Renal cortical epithelial cell (primary cell): ENCODE measurements at regions not wholly inside any gene's neighbourhood (a gene's known extent, or its start where the extent isn't known, plus 50 kb on each side); places are given as distances from the start of the nearest gene placed in this dataset.
A peak's percentile ranks its signal among the peaks of the same experiment; 100 is the strongest.
"Not testable (repeated sequence)": the region's sequence is repeated elsewhere in the genome, so short reads cannot be mapped to it uniquely, and the experiment has no call there.

Experiments
- DNase-seq: peaks from one replicate; pipeline ENCODE4 v3.0.0-alpha.2; 2011; ENCODE audit warnings: low read depth

DNA sequence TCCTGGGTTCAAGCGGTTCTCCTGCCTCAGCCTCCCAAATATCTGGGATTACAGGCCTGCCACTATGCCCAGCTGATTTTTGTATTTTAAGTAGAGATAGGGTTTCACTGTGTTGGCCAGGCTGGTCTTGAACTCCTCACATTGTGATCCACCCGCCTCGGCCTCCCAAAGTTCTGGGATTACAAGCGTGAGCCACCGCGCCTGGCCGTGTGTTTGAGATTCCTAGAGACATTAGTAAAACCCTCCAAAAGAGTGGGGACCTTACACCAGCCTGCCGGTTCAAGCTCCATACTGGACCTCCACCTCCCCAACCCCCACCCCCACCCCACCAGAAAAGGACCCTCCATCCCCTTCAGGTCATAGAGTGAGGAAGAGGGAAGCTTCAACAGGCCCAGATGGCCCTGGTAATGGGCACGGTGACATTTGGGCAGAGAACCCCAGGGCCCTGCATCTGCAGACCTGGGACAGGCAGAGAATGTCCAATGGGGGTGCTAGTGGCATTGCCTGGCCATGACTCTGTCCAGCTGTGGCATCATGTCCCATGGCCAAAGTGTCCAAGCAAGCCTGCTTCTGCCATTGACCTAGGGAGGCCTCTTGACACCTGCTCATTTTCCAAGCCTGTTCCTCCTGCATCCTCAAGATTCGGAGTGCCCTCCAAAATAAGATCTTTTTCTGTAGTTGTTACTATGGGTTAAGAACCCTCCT, 108.9 kb upstream of the KLF13 start:
- DNase-seq = no peak

DNA sequence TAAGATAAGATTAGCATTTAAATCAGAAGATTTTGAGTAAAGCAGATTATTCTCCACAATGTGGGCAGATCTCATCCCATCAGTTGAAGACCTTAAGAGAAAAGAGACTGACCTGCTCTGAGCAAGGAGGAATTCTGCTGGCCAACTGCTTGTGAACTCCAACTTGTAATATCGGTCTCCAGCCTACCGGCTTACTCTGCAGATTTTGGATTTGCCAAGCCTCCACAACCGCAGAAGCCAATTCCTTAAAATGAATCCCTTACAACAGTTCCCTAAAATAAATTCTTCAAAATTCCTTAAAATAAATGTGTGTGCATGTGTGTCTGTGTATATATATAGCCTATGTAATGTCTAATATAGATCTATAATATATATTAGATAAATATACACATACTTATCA, 107.4 kb upstream of the KLF13 start:
- no peak for DNase-seq

- DNase-seq = no peak
Observed at GRCh38 chr15:31221936-31222515, 104.6 kb upstream of the KLF13 start.

DNA sequence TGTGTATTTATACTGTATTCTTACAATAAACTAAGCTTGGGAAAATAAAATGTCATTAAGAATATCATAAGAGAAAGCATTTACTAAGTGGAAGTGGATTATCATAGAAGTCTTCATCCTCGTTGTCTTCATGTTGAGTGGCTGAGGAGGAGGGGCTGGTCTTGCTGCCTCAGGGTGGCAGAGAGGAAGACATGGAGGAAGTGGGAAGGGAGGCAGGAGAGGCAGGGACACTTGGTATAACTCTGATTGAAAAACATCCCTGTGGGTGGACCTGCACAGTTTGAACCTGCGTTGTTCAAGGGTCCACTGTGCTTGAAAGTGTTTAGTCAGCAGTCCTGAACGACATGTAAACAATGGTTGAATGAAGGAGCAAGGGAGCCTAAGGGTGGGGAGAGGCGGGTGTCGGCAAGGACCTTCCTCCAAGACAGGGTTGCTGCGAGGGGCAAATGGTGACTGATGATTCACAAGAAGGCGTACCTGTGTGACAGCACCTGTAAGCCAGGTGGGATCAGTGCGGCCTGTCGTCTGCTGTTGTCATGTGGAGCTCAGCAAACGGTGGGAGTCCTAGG, 103.8 kb upstream of the KLF13 start:
- no peak for DNase-seq

DNA sequence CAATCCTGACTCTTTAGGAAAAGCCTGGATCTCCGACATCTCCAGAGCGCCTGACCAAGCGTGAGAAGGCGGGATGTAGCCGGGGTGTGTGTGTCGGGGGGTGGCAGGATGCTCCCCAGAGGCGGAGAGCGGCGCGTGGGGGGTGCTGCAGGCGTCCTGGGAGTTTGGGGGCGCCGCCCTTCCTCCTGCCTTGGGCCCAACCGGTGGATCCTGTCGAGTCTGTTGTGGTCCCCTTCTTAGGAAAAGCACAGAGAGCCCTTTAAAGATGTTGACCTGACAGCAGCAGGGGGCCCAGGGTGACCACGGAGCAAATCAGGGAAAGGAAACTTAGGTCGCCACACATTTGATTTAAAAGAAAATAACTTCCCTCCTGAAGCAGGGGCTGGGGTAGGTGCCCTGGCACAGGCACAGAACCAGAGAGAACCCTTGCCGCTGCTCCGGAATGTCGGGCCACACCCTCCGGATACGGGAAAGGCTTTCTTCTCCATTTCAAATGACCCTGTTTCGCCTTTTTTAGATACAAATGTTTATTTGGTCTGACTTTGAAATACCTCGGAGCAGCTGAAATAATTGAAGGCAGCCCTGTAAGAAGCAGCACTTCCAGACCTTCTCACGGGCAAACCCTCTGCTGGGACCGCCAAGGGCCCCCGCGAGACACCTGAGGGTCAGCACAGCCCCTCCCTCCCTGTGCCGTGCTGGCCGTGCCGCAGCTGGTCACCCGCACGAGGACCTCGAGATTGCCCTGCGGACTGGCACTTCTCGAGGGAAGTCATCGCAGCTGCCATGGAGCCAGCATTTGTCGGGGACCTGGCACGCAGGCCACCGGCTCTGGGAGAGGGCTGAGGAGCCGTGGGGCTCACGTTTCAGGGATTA, 102.9 kb upstream of the KLF13 start:
- DNase-seq = no peak

- DNase-seq = not testable (repeated sequence)
Observed at GRCh38 chr15:31224661-31225060, 102.0 kb upstream of the KLF13 start.

GRCh38 chr15:31225356-31225955, 101.2 kb upstream of the KLF13 start:
- DNase-seq = no peak

- no peak for DNase-seq
Observed at GRCh38 chr15:31226021-31226420, 100.6 kb upstream of the KLF13 start.

GRCh38 chr15:31227235-31227634, 99.4 kb upstream of the KLF13 start:
- DNase-seq = no peak

GRCh38 chr15:31228011-31228484, 98.6 kb upstream of the KLF13 start:
- DNase-seq = no peak

DNA sequence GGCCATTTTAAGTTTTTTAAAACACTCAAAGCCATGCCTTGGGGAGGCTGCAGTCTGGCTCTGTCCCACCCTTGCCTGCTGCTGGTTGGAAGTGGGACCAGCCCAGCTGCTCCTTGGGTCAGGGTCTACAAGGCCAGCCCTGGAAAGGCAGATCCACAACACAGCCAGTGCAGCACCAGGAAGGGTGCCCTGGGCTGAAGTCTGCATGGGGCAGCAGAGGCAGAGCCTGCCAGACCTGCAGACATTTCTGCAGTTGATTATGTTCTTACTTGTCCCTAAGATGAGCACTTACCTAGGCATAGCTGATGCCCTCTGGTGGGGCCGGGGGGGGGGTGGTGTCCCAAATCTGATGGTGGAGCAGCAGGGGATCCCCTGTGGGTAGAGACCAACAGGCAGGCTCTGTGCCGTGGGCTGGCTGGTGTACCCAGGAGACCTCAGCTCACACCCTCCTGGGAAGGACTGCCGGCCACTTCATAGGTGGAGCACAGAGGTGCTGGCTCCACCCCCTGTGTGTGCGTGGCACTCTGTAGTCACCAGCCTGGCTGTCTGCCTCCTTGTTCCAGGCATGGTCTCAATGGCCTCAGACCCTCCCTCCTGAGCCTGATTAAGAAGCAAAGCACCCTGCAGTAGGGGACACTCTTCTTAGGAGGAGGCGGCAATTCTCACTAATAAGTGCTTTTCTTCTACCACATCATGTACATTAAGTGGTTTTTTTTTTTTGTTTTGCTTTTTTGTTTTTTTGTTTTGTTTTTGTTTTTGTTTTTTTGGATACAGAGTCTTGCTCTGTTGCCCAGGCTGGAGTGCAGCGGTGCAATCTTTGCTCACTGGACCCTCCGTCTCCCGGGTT, 97.4 kb upstream of the KLF13 start:
- peak; percentile 22 for DNase-seq

GRCh38 chr15:31230630-31231485, 95.8 kb upstream of the KLF13 start:
- peak; percentile 51 for DNase-seq

DNA sequence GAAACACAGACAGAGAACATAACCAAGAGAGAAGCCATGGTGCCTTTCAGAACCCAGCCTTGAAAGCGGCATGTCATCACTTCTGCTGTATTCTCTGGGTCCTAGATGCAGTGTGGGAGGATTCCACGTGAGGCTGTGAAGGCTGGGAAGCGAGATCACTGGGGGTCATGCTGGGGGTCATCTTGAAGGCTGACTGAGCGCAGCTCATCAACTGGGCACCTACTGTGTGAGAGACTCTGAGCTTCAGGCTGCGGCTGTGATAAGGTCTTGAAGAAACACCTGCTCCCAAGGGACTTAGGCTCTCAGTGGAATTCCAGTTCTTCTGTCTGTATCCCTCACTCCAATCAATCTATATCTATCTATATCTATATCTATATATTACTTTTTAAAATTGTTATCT, 91.8 kb upstream of the KLF13 start:
- DNase-seq = no peak

DNA sequence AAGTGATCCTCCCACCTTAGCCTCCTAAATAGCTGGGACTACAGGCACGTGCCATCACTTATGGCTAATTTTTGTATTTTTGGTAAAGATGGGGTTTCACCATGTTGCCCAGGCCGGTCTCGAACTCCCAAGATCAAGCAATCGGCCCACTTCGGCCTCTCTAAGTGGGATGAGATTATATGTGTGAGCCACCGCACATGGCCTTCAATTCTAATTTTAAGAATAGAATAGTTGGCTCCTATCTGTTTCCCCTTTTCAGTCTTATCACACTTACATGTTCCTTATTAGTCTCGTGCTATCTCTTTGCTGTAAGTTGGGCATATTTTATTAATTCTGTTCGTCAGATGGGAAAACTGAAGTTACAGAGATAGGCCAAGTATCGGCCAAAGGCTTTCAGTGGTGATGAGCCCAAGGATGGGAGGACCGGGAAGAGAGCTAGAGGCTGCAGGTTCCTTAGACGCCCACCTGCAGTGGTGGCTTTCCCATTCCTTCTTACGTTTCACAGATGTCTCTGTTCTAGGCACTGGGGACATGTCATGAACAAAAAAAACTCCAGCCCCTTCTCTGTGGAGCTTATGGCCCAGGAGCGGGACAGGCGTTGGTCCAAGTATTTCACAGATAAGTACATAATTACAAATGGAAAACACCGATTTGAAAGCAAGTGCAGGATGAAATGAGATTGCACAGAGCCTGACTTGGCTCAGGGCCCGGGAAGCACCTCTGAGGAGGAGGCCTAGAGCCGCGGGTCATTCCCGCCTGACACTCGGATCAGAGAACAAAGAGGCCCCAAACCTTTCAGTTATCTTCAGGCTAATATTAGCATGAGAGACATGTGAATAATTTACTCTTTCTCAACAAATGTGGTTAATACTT, 91.1 kb upstream of the KLF13 start:
- DNase-seq = peak; percentile 69

DNA sequence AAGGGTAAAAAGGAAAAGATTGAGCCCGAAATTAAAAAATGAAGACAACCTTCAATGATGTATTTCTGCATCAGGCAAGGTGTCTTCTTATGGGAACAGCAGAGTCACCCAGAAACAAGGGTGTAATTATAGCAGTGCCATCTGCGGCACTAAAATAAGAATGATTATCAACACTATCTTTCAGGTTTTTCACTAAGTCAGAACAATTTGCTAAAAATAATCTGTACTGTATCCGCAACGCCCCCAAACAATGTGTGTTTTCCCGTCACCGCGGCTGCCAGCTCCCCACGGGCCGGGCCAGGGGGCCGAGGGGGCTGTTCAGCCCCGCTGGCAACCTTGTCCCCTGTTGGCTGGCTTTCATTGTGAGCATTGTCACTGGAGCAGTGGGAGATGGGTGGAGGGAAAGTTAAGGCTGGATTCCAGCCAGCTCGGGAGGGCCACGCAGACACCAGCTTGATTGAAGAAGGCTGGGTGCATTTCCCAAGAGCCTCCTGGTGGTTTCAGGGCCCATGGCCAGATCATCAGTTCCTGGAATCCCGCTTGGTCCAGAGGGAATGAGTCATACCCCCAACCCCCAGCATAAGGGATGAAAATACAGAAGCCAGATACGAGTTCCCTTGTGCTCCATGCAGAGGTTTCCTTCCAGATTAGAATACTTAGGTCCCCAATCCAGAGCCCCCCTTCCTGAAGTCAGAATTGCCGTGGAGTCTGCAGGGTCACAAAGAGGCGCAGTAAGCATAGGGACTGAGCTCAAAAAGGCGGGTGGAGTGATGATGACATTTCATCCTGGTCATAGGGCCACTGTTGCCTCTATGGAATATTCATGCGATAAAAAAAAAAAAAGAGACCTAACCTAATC, 90.2 kb upstream of the KLF13 start:
- DNase-seq = peak; percentile 94

- no peak for DNase-seq
Observed at GRCh38 chr15:31237043-31237324, 89.7 kb upstream of the KLF13 start.

- no peak for DNase-seq
Observed at GRCh38 chr15:31238906-31239305, 87.7 kb upstream of the KLF13 start.

- DNase-seq = no peak
Observed at GRCh38 chr15:31239409-31239808, 87.2 kb upstream of the KLF13 start.
